ENCODE measurements at regions not wholly inside any gene's neighbourhood (a gene's known extent, or its start where the extent isn't known, plus 50 kb on each side); places are given as distances from the start of the nearest gene placed in this dataset.

DNA sequence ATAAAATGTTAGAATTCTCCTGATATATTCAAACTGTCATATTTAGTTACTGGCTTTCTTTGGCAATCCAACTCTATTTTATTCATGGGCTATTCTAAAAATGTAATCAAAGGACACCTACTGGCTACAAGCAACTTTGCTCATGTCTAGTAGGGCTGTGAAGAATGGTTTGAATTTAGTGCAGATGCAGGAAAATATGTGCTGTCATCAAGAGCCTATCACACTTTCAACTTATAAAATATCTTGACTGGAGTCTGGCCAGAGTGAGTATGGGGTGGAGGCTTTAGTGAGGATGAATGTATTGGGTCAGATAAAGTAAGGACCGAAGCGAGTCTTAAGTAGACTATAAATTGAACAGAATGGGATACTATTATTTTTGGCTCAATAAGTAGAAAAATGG is 343.4 kb upstream of the SPRED2 start:
- TF ChIP-seq, protein P1, sequence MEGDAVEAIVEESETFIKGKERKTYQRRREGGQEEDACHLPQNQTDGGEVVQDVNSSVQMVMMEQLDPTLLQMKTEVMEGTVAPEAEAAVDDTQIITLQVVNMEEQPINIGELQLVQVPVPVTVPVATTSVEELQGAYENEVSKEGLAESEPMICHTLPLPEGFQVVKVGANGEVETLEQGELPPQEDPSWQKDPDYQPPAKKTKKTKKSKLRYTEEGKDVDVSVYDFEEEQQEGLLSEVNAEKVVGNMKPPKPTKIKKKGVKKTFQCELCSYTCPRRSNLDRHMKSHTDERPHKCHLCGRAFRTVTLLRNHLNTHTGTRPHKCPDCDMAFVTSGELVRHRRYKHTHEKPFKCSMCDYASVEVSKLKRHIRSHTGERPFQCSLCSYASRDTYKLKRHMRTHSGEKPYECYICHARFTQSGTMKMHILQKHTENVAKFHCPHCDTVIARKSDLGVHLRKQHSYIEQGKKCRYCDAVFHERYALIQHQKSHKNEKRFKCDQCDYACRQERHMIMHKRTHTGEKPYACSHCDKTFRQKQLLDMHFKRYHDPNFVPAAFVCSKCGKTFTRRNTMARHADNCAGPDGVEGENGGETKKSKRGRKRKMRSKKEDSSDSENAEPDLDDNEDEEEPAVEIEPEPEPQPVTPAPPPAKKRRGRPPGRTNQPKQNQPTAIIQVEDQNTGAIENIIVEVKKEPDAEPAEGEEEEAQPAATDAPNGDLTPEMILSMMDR (IDR thresholded peaks at IDR 0.05), result no peak
- no peak for TF ChIP-seq POLR2A (IDR thresholded peaks at IDR 0.05)
